PC-3 (cell line): ENCODE measurements at regions not wholly inside any gene's neighbourhood (a gene's known extent, or its start where the extent isn't known, plus 50 kb on each side); places are given as distances from the start of the nearest gene placed in this dataset.

Experiments used
- ATAC-seq: fragments of 200-7000 bp; cut with Tn5 transposase; 2 replicates; pipeline ENCODE4 v1.9.1; 2020; ENCODE audit warnings: mild to moderate bottlenecking, moderate library complexity
- BruUV-seq: library from RNA; stranded (reverse); fragments of 400-500 nt; replicated peaks from 2 replicates; lab custom pipeline; 2021; lab: Mats Ljungman, UMichigan
- CTCF ChIA-PET: fragments of 300-600 bp; sonication (Branson Sonifier 250); formaldehyde crosslinking; loops from one replicate; lab custom pipeline; 2022; ENCODE audit warnings: antibody characterized with exemption; lab: Charles Lee
- POLR2A ChIA-PET: fragments of 300-600 bp; sonication (Branson Sonifier 250); formaldehyde crosslinking; loops from one replicate; lab custom pipeline; 2022; ENCODE audit warnings: antibody characterized with exemption; ENCODE audit not compliant: unreplicated experiment; lab: Charles Lee
- DNase-seq: peaks from one replicate; pipeline ENCODE4 v3.0.0-alpha.2; 2015
- H2AFZ ChIP-seq: fragments of 300-600 bp; sonication (generic); 2 replicates; pipeline ENCODE4 v1.6.0; 2016; ENCODE audit warnings: antibody characterized with exemption, low read length
- H3F3A ChIP-seq: fragments of 300-600 bp; sonication (generic); one replicate; pipeline ENCODE4 v1.6.0; 2017; ENCODE audit warnings: antibody characterized with exemption, low read length, control low read depth, mild to moderate bottlenecking; ENCODE audit not compliant: unreplicated experiment
- H3K27ac ChIP-seq: fragments of 300-600 bp; sonication (generic); 2 replicates; pipeline ENCODE4 v1.5.1; 2016; ENCODE audit warnings: mild to moderate bottlenecking, low read length
- H3K27me3 ChIP-seq: fragments of 300-600 bp; sonication (generic); 2 replicates; pipeline ENCODE4 v1.6.1; 2016; ENCODE audit warnings: low read length, mixed read lengths
- H3K36me3 ChIP-seq: fragments of 300-600 bp; sonication (generic); 2 replicates; pipeline ENCODE4 v1.6.1; 2016; ENCODE audit warnings: low read depth, mixed run types, low read length, mixed read lengths
- H3K4me1 ChIP-seq: fragments of 300-600 bp; sonication (generic); 2 replicates; pipeline ENCODE4 v1.5.1; 2016; ENCODE audit warnings: low read length; ENCODE audit not compliant: insufficient read depth
- H3K4me2 ChIP-seq: fragments of 300-600 bp; sonication (generic); 2 replicates; pipeline ENCODE4 v1.6.0; 2016; ENCODE audit warnings: low read length
- H3K4me3 ChIP-seq: fragments of 300-600 bp; sonication (generic); 2 replicates; pipeline ENCODE4 v1.5.1; 2016; ENCODE audit warnings: mild to moderate bottlenecking, low read length, mixed read lengths
- H3K79me2 ChIP-seq: fragments of 300-600 bp; sonication (generic); 2 replicates; pipeline ENCODE4 v1.6.1; 2017; ENCODE audit warnings: low read length, mixed read lengths
- H3K9ac ChIP-seq: fragments of 300-600 bp; sonication (generic); 2 replicates; pipeline ENCODE4 v1.6.0; 2016; ENCODE audit warnings: mild to moderate bottlenecking, low read length
- H3K9me2 ChIP-seq: fragments of 300-600 bp; sonication (generic); replicated peaks from 2 replicates; pipeline ENCODE4 v1.6.1; 2016; ENCODE audit warnings: mixed run types, low read length, mixed read lengths
- H3K9me3 ChIP-seq: fragments of 300-600 bp; sonication (generic); 2 replicates; pipeline ENCODE4 v1.6.1; 2016; ENCODE audit warnings: low read length, mixed read lengths
- H4K20me1 ChIP-seq: fragments of 300-600 bp; sonication (generic); 2 replicates; pipeline ENCODE4 v1.6.1; 2016; ENCODE audit warnings: low read length, mixed read lengths
- CTCF ChIP-seq: fragments of 300-600 bp; sonication (generic); conservative IDR thresholded peaks from 2 replicates; pipeline ENCODE4 v1.5.1; 2017; ENCODE audit warnings: antibody characterized with exemption, low read depth, mild to moderate bottlenecking, low read length
- EZH2 ChIP-seq: fragments of 300-600 bp; sonication (generic); IDR thresholded peaks from one replicate; pipeline ENCODE4 v1.6.1; 2017; ENCODE audit warnings: antibody characterized with exemption, mild to moderate bottlenecking, low read length; ENCODE audit not compliant: unreplicated experiment
- EZH2phosphoT487 ChIP-seq: fragments of 300-600 bp; sonication (generic); IDR thresholded peaks from 2 replicates; pipeline ENCODE4 v1.6.1; 2018; ENCODE audit warnings: mild to moderate bottlenecking, antibody characterized with exemption, low read length, borderline replicate concordance
- intact Hi-C: fragments of 100-400 bp; cut with micrococcal nuclease; formaldehyde crosslinking; loops from 2 replicates; pipeline ENCODE4 v1.9.0; 2023

- intact Hi-C loops, result no loop called here
- no peaks in the 10 kb centered on the region for H3K27me3 ChIP-seq
- no peaks in the 10 kb centered on the region for H4K20me1 ChIP-seq
- ATAC-seq (no peak), DNase-seq (no peak)
- no peak overlapping the region for H3K4me3 ChIP-seq
- H3F3A ChIP-seq, result no peaks in the 10 kb centered on the region
- no peak overlapping the region for H2AFZ ChIP-seq
- CTCF ChIA-PET, result no interaction called here
- H3K4me1 ChIP-seq, result no peaks in the 10 kb centered on the region
- POLR2A ChIA-PET, result no interaction called here
- H3K9me3 ChIP-seq, result no peaks in the 10 kb centered on the region
- TF ChIP-seq EZH2, result no peak
- no peak for TF ChIP-seq EZH2phosphoT487
- TF ChIP-seq CTCF, result no peak
- no TSS peak for BruUV-seq
- no peaks in the 10 kb centered on the region for H3K9me2 ChIP-seq
- H3K79me2 ChIP-seq, result no peaks in the 10 kb centered on the region
- no peaks in the 10 kb centered on the region for H3K36me3 ChIP-seq
- H3K27ac ChIP-seq, result no peak overlapping the region
- H3K9ac ChIP-seq, result no peak overlapping the region
- no peak overlapping the region for H3K4me2 ChIP-seq
Measured at GRCh38 chr3:127490271-127491023, 100.1 kb downstream of the TPRA1 start.

DNA sequence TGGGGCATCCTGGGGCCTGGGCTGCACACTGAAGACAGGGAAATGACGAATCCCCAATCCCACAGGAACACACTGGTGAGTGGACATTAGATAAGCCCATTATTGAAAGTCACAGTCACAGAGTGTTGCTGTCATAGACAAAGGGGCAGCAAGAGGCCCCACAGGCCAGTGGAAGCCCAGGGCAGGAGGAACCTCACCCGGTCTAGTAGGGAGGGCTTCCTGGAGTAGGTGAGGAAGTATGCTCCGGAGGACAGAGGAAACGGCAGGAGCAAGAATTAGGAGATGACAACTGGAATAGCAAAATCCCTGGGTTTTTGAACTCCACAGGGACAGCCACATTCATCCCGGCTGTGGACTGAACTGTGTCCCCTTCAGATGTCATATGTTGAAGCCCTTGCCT, 101.2 kb downstream of the TPRA1 start:
- H3K9ac ChIP-seq, result no peak overlapping the region

More for the DNA sequence above, 101.2 kb downstream of the TPRA1 start:
- Histone ChIP-seq H3K4me3 (no peak overlapping the region), H2AFZ (no peak overlapping the region), H3K79me2 (no peaks in the 10 kb centered on the region), H3K27ac (no peak overlapping the region), H3K36me3 (no peaks in the 10 kb centered on the region), H3K27me3 (no peaks in the 10 kb centered on the region), H4K20me1 (no peaks in the 10 kb centered on the region), H3K4me1 (no peaks in the 10 kb centered on the region), H3F3A (no peaks in the 10 kb centered on the region), H3K9me2 (no peaks in the 10 kb centered on the region), H3K9me3 (no peaks in the 10 kb centered on the region), H3K4me2 (no peak overlapping the region)
- intact Hi-C loops, result no loop called here
- ATAC-seq, result no peak
- ChIA-PET CTCF (no interaction called here), POLR2A (no interaction called here)
- no TSS peak for BruUV-seq
- TF ChIP-seq CTCF (no peak), EZH2phosphoT487 (no peak), EZH2 (no peak)
- DNase-seq, result no peak
